SK-N-MC (cell line): ENCODE measurements at regions not wholly inside any gene's neighbourhood (a gene's known extent, or its start where the extent isn't known, plus 50 kb on each side); places are given as distances from the start of the nearest gene placed in this dataset.

Source experiments
- EZH2 ChIP-seq: fragments of 200-600 bp; sonication (generic); IDR thresholded peaks from one replicate; pipeline ENCODE4 v1.6.1; 2017; ENCODE audit warnings: antibody characterized with exemption
- FOXP2 ChIP-seq: optimal IDR thresholded peaks from 2 replicates; pipeline ENCODE3; 2011; ENCODE audit warnings: mild to moderate bottlenecking, moderate library complexity; ENCODE audit not compliant: insufficient read depth; ENCODE audit errors: extremely low read length, control extremely low read depth
- POLR2AphosphoS5 ChIP-seq: IDR thresholded peaks from 2 replicates; pipeline ENCODE4 v1.6.1; 2012; ENCODE audit warnings: mild to moderate bottlenecking, low read depth, low read length, borderline replicate concordance

GRCh38 chr6:169946971-169947370 lies 195.5 kb downstream of the ERMARD start:
- TF ChIP-seq EZH2 (no peak), POLR2AphosphoS5 (no peak), FOXP2 (no peak)
